Liver (tissue), 8 donors: ENCODE measurements at regions not wholly inside any gene's neighbourhood (a gene's known extent, or its start where the extent isn't known, plus 50 kb on each side); places are given as distances from the start of the nearest gene placed in this dataset.

Source experiments
- DNase-seq: peaks from one replicate; pipeline ENCODE4 v3.0.0-alpha.2; 2017; ENCODE audit warnings: low spot score
- H3K27ac ChIP-seq, 2 donors: one replicate each; pipeline ENCODE4 v1.7.0; 2013; ENCODE audit warnings: inconsistent platforms in 2 of 2, low read length in 2 of 2, control low read depth in 1 of 2, low read depth in 1 of 2, mild to moderate bottlenecking in 1 of 2
- H3K27me3 ChIP-seq, 4 donors: one replicate each; pipeline versions ENCODE4 v1.6.1 to v1.7.0; 2013; ENCODE audit warnings: low read length in 3 of 4, inconsistent platforms in 1 of 4, mild to moderate bottlenecking in 1 of 4, moderate library complexity in 1 of 4; ENCODE audit not compliant: control insufficient read depth in 4 of 4, insufficient read depth in 4 of 4
- H3K36me3 ChIP-seq, 4 donors: one replicate each; pipeline versions ENCODE4 v1.6.1 to v1.7.0; 2013; ENCODE audit warnings: low read length in 3 of 4, mild to moderate bottlenecking in 3 of 4, low read depth in 1 of 4, moderate library complexity in 1 of 4; ENCODE audit not compliant: control insufficient read depth in 4 of 4, insufficient read depth in 3 of 4
- H3K4me1 ChIP-seq, 4 donors: one replicate each; pipeline versions ENCODE4 v1.6.1 to v1.7.0; 2013; ENCODE audit warnings: low read length in 3 of 4, mild to moderate bottlenecking in 3 of 4, moderate library complexity in 1 of 4; ENCODE audit not compliant: control insufficient read depth in 4 of 4, insufficient read depth in 4 of 4
- H3K4me3 ChIP-seq, 3 donors: one replicate each; pipeline versions ENCODE4 v1.6.1 to v1.7.0; 2013; ENCODE audit warnings: low read length in 3 of 3, control low read depth in 1 of 3, low read depth in 1 of 3, mild to moderate bottlenecking in 1 of 3
- H3K9ac ChIP-seq, 2 donors: one replicate each; pipeline ENCODE4 v1.7.0; 2013; ENCODE audit warnings: low read length in 2 of 2, mild to moderate bottlenecking in 2 of 2, moderate library complexity in 2 of 2, control low read depth in 1 of 2, low read depth in 1 of 2
- H3K9me3 ChIP-seq, 4 donors: one replicate each; pipeline versions ENCODE4 v1.6.1 to v1.7.0; 2013; ENCODE audit warnings: low read length in 3 of 4; ENCODE audit not compliant: control insufficient read depth in 4 of 4
- EGR1 ChIP-seq, 2 donors: IDR thresholded peaks; 2 replicates each; pipeline ENCODE4 v1.6.1; 2016 to 2018; ENCODE audit warnings: antibody characterized with exemption in 2 of 2, low read depth in 2 of 2
- FOXA1 ChIP-seq: IDR thresholded peaks from 2 replicates; pipeline ENCODE4 v1.6.1; 2016; ENCODE audit warnings: antibody characterized with exemption
- FOXA2 ChIP-seq: IDR thresholded peaks from 2 replicates; pipeline ENCODE4 v1.6.1; 2016; ENCODE audit warnings: antibody characterized with exemption
- GABPA ChIP-seq, 2 donors: IDR thresholded peaks in 1 of 2; conservative IDR thresholded peaks in 1 of 2; 2 replicates each; pipeline ENCODE4 v1.6.1; 2016; ENCODE audit warnings: antibody characterized with exemption in 2 of 2, mild to moderate bottlenecking in 1 of 2, moderate library complexity in 1 of 2
- HNF4A ChIP-seq, 2 donors: conservative IDR thresholded peaks; 2 replicates each; pipeline ENCODE4 v1.6.1; 2016; ENCODE audit warnings: antibody characterized with exemption in 2 of 2, mild to moderate bottlenecking in 2 of 2
- HNF4G ChIP-seq: IDR thresholded peaks from 2 replicates; pipeline ENCODE4 v1.6.1; 2016; ENCODE audit warnings: antibody characterized with exemption
- JUND ChIP-seq, 2 donors: IDR thresholded peaks; 2 replicates each; pipeline ENCODE4 v1.6.1; 2016; ENCODE audit warnings: antibody characterized with exemption in 2 of 2
- NR2F2 ChIP-seq: IDR thresholded peaks from 2 replicates; pipeline ENCODE4 v1.6.1; 2016; ENCODE audit warnings: antibody characterized with exemption
- RAD21 ChIP-seq, 2 donors: IDR thresholded peaks; 2 replicates each; pipeline ENCODE4 v1.6.1; 2016; ENCODE audit warnings: antibody characterized with exemption in 2 of 2, mild to moderate bottlenecking in 2 of 2
- RXRA ChIP-seq, 2 donors: IDR thresholded peaks; 2 replicates each; pipeline ENCODE4 v1.6.1; 2017 to 2018; ENCODE audit warnings: antibody characterized with exemption in 2 of 2, mild to moderate bottlenecking in 1 of 2
- SP1 ChIP-seq: IDR thresholded peaks from 2 replicates; pipeline ENCODE4 v1.6.1; 2018; ENCODE audit warnings: antibody characterized with exemption, mild to moderate bottlenecking
- TAF1 ChIP-seq: conservative IDR thresholded peaks from 2 replicates; pipeline ENCODE4 v1.6.1; 2016; ENCODE audit warnings: antibody characterized with exemption, mild to moderate bottlenecking
- YY1 ChIP-seq: IDR thresholded peaks from 2 replicates; pipeline ENCODE4 v1.6.1; 2016; ENCODE audit warnings: antibody characterized with exemption, mild to moderate bottlenecking
- WGBS: extraction: QIAGEN DNeasy Blood & Tissue Kit; methylation state at CpG from one replicate; pipeline ENCODE4 v1.1.7; 2013; 5-methylcytosine and 5-hydroxymethylcytosine counted together
- TF ChIP-seq, protein P1 (sequence below): IDR thresholded peaks from 2 replicates; pipeline ENCODE4 v1.6.1; 2016; ENCODE audit warnings: antibody characterized with exemption
- TF ChIP-seq, protein P2 (sequence below): IDR thresholded peaks from 2 replicates; pipeline ENCODE4 v1.6.1; 2016; ENCODE audit warnings: antibody characterized with exemption
- TF ChIP-seq, protein P3 (sequence below): IDR thresholded peaks from 2 replicates; pipeline ENCODE4 v1.6.1; 2016; ENCODE audit warnings: antibody characterized with exemption, mild to moderate bottlenecking
- TF ChIP-seq, protein P4 (sequence below): IDR thresholded peaks from 2 replicates; pipeline ENCODE4 v1.6.1; 2016; ENCODE audit warnings: antibody characterized with exemption
- TF ChIP-seq, protein P5 (sequence below): fragments of 150-350 bp; IDR thresholded peaks from 2 replicates; pipeline ENCODE4 v1.5.1; 2017; ENCODE audit warnings: improper control_type of control experiment, low read depth, low read length; ENCODE audit not compliant: missing input control
- donor health status: healthy.
- donor health status: healthy.
- donor health status: healthy.
- donor health status: healthy.
- donor health status: healthy.

DNA sequence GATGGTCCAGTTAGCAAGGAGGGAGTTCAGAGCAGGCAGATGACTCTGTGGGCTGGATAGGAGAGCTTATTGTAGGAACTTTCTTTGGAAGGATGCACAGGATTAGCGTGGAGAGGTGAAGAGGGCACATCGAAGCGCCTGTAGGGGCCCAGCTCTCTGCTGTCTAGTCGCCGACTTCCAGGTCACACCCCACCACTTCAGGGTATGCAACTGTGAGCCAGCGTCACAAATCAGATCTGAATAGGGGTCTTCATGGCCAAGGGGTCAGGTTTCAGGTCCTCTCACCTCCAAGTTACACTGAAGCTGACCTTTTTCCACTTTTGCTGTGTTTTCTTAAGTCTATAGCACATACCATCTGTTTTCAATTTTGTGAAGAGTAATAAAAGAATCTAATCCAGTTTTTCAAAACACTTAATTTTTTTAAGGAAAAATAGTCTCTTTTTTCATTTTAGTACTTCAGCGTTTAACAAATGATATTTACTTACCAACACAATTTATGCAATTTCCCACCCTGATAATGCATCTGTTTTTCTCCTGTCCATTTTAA lies 364.2 kb upstream of the CLINT1 start:
- H3K27ac ChIP-seq = no peak overlapping the region

More for the DNA sequence above, 364.2 kb upstream of the CLINT1 start:
- TF ChIP-seq FOXA1 (no peak), NR2F2 (no peak), RAD21 (IDR thresholded peaks at IDR 0.05) (no peak), JUND (IDR thresholded peaks at IDR 0.05) (no peak), RXRA (IDR thresholded peaks at IDR 0.05) (no peak), YY1 (no peak), GABPA (IDR thresholded peaks at IDR 0.05 in 1 of 2, conservative IDR thresholded peaks at IDR 0.05 in 1 of 2) (no peak), TAF1 (no peak), EGR1 (IDR thresholded peaks at IDR 0.05; ENCODE audit: low read depth in 2 of 2) (no peak), HNF4A (conservative IDR thresholded peaks at IDR 0.05) (no peak), HNF4G (no peak), FOXA2 (no peak), SP1 (no peak)
- TF ChIP-seq, protein P1, sequence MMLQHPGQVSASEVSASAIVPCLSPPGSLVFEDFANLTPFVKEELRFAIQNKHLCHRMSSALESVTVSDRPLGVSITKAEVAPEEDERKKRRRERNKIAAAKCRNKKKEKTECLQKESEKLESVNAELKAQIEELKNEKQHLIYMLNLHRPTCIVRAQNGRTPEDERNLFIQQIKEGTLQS = no peak
- TF ChIP-seq, protein P2, sequence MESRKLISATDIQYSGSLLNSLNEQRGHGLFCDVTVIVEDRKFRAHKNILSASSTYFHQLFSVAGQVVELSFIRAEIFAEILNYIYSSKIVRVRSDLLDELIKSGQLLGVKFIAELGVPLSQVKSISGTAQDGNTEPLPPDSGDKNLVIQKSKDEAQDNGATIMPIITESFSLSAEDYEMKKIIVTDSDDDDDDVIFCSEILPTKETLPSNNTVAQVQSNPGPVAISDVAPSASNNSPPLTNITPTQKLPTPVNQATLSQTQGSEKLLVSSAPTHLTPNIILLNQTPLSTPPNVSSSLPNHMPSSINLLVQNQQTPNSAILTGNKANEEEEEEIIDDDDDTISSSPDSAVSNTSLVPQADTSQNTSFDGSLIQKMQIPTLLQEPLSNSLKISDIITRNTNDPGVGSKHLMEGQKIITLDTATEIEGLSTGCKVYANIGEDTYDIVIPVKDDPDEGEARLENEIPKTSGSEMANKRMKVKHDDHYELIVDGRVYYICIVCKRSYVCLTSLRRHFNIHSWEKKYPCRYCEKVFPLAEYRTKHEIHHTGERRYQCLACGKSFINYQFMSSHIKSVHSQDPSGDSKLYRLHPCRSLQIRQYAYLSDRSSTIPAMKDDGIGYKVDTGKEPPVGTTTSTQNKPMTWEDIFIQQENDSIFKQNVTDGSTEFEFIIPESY = no peak
- TF ChIP-seq, protein P3, sequence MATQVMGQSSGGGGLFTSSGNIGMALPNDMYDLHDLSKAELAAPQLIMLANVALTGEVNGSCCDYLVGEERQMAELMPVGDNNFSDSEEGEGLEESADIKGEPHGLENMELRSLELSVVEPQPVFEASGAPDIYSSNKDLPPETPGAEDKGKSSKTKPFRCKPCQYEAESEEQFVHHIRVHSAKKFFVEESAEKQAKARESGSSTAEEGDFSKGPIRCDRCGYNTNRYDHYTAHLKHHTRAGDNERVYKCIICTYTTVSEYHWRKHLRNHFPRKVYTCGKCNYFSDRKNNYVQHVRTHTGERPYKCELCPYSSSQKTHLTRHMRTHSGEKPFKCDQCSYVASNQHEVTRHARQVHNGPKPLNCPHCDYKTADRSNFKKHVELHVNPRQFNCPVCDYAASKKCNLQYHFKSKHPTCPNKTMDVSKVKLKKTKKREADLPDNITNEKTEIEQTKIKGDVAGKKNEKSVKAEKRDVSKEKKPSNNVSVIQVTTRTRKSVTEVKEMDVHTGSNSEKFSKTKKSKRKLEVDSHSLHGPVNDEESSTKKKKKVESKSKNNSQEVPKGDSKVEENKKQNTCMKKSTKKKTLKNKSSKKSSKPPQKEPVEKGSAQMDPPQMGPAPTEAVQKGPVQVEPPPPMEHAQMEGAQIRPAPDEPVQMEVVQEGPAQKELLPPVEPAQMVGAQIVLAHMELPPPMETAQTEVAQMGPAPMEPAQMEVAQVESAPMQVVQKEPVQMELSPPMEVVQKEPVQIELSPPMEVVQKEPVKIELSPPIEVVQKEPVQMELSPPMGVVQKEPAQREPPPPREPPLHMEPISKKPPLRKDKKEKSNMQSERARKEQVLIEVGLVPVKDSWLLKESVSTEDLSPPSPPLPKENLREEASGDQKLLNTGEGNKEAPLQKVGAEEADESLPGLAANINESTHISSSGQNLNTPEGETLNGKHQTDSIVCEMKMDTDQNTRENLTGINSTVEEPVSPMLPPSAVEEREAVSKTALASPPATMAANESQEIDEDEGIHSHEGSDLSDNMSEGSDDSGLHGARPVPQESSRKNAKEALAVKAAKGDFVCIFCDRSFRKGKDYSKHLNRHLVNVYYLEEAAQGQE = no peak
- TF ChIP-seq, protein P4, sequence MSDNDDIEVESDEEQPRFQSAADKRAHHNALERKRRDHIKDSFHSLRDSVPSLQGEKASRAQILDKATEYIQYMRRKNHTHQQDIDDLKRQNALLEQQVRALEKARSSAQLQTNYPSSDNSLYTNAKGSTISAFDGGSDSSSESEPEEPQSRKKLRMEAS = no peak
- TF ChIP-seq, protein P5, sequence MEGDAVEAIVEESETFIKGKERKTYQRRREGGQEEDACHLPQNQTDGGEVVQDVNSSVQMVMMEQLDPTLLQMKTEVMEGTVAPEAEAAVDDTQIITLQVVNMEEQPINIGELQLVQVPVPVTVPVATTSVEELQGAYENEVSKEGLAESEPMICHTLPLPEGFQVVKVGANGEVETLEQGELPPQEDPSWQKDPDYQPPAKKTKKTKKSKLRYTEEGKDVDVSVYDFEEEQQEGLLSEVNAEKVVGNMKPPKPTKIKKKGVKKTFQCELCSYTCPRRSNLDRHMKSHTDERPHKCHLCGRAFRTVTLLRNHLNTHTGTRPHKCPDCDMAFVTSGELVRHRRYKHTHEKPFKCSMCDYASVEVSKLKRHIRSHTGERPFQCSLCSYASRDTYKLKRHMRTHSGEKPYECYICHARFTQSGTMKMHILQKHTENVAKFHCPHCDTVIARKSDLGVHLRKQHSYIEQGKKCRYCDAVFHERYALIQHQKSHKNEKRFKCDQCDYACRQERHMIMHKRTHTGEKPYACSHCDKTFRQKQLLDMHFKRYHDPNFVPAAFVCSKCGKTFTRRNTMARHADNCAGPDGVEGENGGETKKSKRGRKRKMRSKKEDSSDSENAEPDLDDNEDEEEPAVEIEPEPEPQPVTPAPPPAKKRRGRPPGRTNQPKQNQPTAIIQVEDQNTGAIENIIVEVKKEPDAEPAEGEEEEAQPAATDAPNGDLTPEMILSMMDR = no peak
- no peak overlapping the region for H3K9ac ChIP-seq
- no peak overlapping the region for H3K4me3 ChIP-seq
- no peaks in the 10 kb centered on the region for H3K36me3 ChIP-seq
- 93% methylated on average over 7 of the region's 7 CpGs for WGBS
- no peaks in the 10 kb centered on the region for H3K9me3 ChIP-seq
- DNase-seq = no peak
- H3K27me3 ChIP-seq = no peaks in the 10 kb centered on the region
- peaks cover 0 to 6% (median 0%) of the 10 kb centered on the region in 4 donors for H3K4me1 ChIP-seq
